Transverse colon (tissue), 4 donors: ENCODE measurements at regions not wholly inside any gene's neighbourhood (a gene's known extent, or its start where the extent isn't known, plus 50 kb on each side); places are given as distances from the start of the nearest gene placed in this dataset.
A peak's percentile ranks its signal among the peaks of the same experiment; 100 is the strongest.

Source experiments
- DNase-seq: peaks from one replicate; pipeline ENCODE4 v3.0.0-alpha.2; 2019
- H3K27ac ChIP-seq, 4 donors: fragments of 200-600 bp; sonication (generic); 2 replicates each; pipeline ENCODE4 v1.5.1; 2016 to 2018; ENCODE audit warnings: inconsistent platforms in 4 of 4
- H3K27me3 ChIP-seq: fragments of 200-600 bp; sonication (generic); 2 replicates; pipeline ENCODE4 v1.5.1; 2017; ENCODE audit warnings: inconsistent platforms
- H3K36me3 ChIP-seq, 4 donors: fragments of 200-600 bp; sonication (generic); 2 replicates each; pipeline ENCODE4 v1.5.1; 2017 to 2019; ENCODE audit warnings: inconsistent platforms in 4 of 4
- H3K4me1 ChIP-seq, 4 donors: fragments of 200-600 bp; sonication (generic); 2 replicates each; pipeline ENCODE4 v1.5.1; 2017 to 2020; ENCODE audit warnings: inconsistent platforms in 4 of 4
- H3K4me3 ChIP-seq, 4 donors: fragments of 200-600 bp; sonication (generic); 1 replicate in 1 of 4; 2 replicates in 3 of 4; pipeline versions ENCODE4 v1.5.1 to v1.6.1; 2017 to 2019; ENCODE audit warnings: inconsistent platforms in 4 of 4
- H3K9me3 ChIP-seq, 2 donors: fragments of 200-600 bp; sonication (generic); 2 replicates each; pipeline ENCODE4 v1.5.1; 2017 to 2019; ENCODE audit warnings: inconsistent platforms in 2 of 2
- EP300 ChIP-seq: sonication (generic); formaldehyde crosslinking; IDR thresholded peaks from one replicate; pipeline ENCODE4 v1.6.1; 2017; ENCODE audit warnings: antibody characterized with exemption, low read depth
- POLR2A ChIP-seq: fragments of 450-650 bp; IDR thresholded peaks from one replicate; pipeline ENCODE4 v1.6.1; 2016; ENCODE audit warnings: antibody characterized with exemption, mild to moderate bottlenecking, moderate library complexity
- POLR2AphosphoS5 ChIP-seq, 3 donors: sonication (generic); formaldehyde crosslinking; IDR thresholded peaks; one replicate each; pipeline ENCODE4 v1.6.1; 2016; ENCODE audit warnings: antibody characterized with exemption in 3 of 3
- WGBS, 2 donors: methylation state at CpG; one replicate each; pipeline ENCODE4 v1.1.5; 2018; ENCODE audit warnings: low coverage in 1 of 2; 5-methylcytosine and 5-hydroxymethylcytosine counted together
- in situ Hi-C, 4 donors: fragments of 200-750 bp; cut with MboI; loops; one replicate each; pipeline versions ENCODE4 v1.15.0 to v1.15.1; 2017; ENCODE audit warnings: low sequenced_read_pairs in 3 of 4, low pct_ligation_motif_present in 1 of 4, low pct_unique_long_range_greater_than_20kb in 1 of 4
- intact Hi-C: fragments of 100-400 bp; cut with DNase I; formaldehyde crosslinking; loops from one replicate; pipeline ENCODE4 v1.15.1; 2023; ENCODE audit warnings: low total_unique reads
- TF ChIP-seq, protein P1 (sequence below), 5 experiments: fragments of 200-600 bp in 3 of 5; fragments of 450-650 bp in 2 of 5; sonication (generic) in 3 of 5; IDR thresholded peaks; 1 replicate in 2 of 5; 2 replicates in 3 of 5; pipeline ENCODE4 v1.5.1; 2016 to 2017; ENCODE audit warnings: antibody characterized with exemption in 5 of 5, inconsistent platforms in 3 of 5, mild to moderate bottlenecking in 2 of 5, moderate library complexity in 1 of 5

GRCh38 chr16:86143666-86144065, 244.7 kb downstream of the IRF8 start:
- H3K9me3 ChIP-seq, result no peaks in the 10 kb centered on the region
- intact Hi-C loops, result no loop called here
- 82 to 90% methylated on average over 2 to 4 of the region's 4 CpGs for WGBS, 2 donors
- TF ChIP-seq POLR2AphosphoS5 (IDR thresholded peaks at IDR 0.05) (no peak), EP300 (no peak), POLR2A (no peak)
- TF ChIP-seq, protein P1, sequence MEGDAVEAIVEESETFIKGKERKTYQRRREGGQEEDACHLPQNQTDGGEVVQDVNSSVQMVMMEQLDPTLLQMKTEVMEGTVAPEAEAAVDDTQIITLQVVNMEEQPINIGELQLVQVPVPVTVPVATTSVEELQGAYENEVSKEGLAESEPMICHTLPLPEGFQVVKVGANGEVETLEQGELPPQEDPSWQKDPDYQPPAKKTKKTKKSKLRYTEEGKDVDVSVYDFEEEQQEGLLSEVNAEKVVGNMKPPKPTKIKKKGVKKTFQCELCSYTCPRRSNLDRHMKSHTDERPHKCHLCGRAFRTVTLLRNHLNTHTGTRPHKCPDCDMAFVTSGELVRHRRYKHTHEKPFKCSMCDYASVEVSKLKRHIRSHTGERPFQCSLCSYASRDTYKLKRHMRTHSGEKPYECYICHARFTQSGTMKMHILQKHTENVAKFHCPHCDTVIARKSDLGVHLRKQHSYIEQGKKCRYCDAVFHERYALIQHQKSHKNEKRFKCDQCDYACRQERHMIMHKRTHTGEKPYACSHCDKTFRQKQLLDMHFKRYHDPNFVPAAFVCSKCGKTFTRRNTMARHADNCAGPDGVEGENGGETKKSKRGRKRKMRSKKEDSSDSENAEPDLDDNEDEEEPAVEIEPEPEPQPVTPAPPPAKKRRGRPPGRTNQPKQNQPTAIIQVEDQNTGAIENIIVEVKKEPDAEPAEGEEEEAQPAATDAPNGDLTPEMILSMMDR (IDR thresholded peaks at IDR 0.05), result no peak
- H3K4me1 ChIP-seq, result peaks cover 0 to 3% (median 0%) of the 10 kb centered on the region in 4 donors
- in situ Hi-C loops, result no loop called here
- H3K27ac ChIP-seq, result no peak overlapping the region
- H3K4me3 ChIP-seq, result no peak overlapping the region
- no peaks in the 10 kb centered on the region for H3K27me3 ChIP-seq
- no peak for DNase-seq
- no peaks in the 10 kb centered on the region for H3K36me3 ChIP-seq

DNA sequence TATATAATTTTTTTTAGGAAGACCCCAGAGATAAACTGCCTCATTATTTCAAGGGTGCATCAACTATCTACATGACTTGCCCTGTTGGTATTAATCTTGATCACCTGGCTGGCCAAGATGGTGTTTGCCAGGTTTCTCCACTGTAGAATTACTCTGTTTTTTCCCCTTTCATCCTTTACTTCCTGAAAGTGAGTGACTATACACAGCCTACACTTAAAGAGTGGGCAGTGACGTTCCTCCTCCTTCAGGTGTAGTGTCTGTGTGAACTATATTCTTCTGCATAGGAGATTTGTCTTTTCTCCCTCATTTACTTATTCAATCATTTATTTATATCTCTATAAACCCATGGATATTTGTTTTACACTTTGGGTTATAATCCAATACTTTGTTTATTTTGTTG, 246.7 kb downstream of the IRF8 start:
- no peaks in the 10 kb centered on the region for H3K27me3 ChIP-seq
- no peak overlapping the region for H3K27ac ChIP-seq
- H3K36me3 ChIP-seq, result no peaks in the 10 kb centered on the region
- no peak overlapping the region for H3K4me3 ChIP-seq
- H3K9me3 ChIP-seq, result no peaks in the 10 kb centered on the region
- intact Hi-C loops, result no loop called here
- DNase-seq, result no peak
- H3K4me1 ChIP-seq, result peaks cover 0 to 4% (median 0%) of the 10 kb centered on the region in 4 donors
- TF ChIP-seq POLR2AphosphoS5 (IDR thresholded peaks at IDR 0.05) (no peak), EP300 (no peak), POLR2A (no peak)
- TF ChIP-seq, protein P1 (IDR thresholded peaks at IDR 0.05), result no peak
- 19 to 36% methylated on average over 1 of the region's 1 CpG for WGBS, 2 donors
- in situ Hi-C loops, result no loop called here

GRCh38 chr16:86150641-86151238, 251.8 kb downstream of the IRF8 start:
- no peaks in the 10 kb centered on the region for H3K27me3 ChIP-seq
- DNase-seq, result no peak
- TF ChIP-seq POLR2A, result no peak
- TF ChIP-seq, protein P1 (IDR thresholded peaks at IDR 0.05), result no peak
- no peak for TF ChIP-seq POLR2AphosphoS5 (IDR thresholded peaks at IDR 0.05)
- no peak for TF ChIP-seq EP300
- no peaks in the 10 kb centered on the region for H3K36me3 ChIP-seq
- no peaks in the 10 kb centered on the region for H3K9me3 ChIP-seq
- 71 to 75% methylated on average over 14 to 18 of the region's 18 CpGs for WGBS, 2 donors
- H3K4me1 ChIP-seq, result peaks cover 4 to 17% (median 5%) of the 10 kb centered on the region in 4 donors
- in situ Hi-C loops (no loop called here), intact Hi-C loops (no loop called here)
- H3K4me3 ChIP-seq, result no peak overlapping the region
- H3K27ac ChIP-seq, result peak overlapping the region; percentile 71 to 87 (median 84)

DNA sequence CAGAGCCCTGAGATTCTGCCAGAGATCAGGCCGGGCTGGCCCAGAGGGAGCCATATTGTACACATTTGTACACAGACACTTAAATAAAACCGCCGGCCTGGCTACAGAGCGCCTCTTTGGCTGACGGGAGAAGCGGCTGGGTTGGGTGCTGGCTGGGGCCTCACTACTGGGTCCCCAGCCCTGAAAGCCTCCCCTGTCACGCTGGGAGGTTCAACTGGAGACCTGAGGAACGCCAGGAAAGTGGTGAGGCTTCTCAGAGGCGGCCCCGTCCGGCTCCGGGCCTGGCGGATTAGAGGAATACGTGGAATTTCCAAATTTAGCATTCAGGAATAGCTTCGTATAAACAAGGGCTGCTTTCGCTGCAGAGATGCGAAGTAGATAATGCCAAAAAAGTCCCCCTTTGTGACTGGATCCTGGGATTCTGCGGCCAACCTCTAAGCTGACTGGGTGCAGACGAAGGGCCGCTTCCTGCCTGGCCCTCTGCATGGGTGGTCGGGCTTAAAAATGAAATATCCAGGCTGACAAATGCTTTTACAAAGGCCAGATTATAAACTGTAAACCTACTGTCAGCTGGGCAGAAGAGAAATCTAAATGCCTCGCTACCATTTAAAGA, 252.4 kb downstream of the IRF8 start:
- Histone ChIP-seq H3K9me3 (no peaks in the 10 kb centered on the region), H3K36me3 (no peaks in the 10 kb centered on the region), H3K4me3 (no peak overlapping the region), H3K27ac (peak overlapping the region; percentile 71 to 87 (median 84)), H3K4me1 (peaks cover 4 to 16% (median 5%) of the 10 kb centered on the region in 4 donors), H3K27me3 (no peaks in the 10 kb centered on the region)
- intact Hi-C loops, result no loop called here
- DNase-seq, result peak; percentile 17
- TF ChIP-seq POLR2A (no peak), POLR2AphosphoS5 (IDR thresholded peaks at IDR 0.05) (peak in 2 of 3 donors; percentile 8 to 47)
- in situ Hi-C loops, result no loop called here
- WGBS, 2 donors, result 58 to 77% methylated on average over 8 to 22 of the region's 22 CpGs
